MCF 10A (cell line): ENCODE measurements at regions not wholly inside any gene's neighbourhood (a gene's known extent, or its start where the extent isn't known, plus 50 kb on each side); places are given as distances from the start of the nearest gene placed in this dataset.

Experiments used
- BruUV-seq: library from RNA; stranded (reverse); fragments of 400-500 nt; replicated peaks from 2 replicates; lab custom pipeline; 2021; lab: Mats Ljungman, UMichigan
- CTCF ChIA-PET: fragments of 300-600 bp; sonication (Branson Sonifier 250); formaldehyde crosslinking; extraction: SDS; loops from one replicate; lab custom pipeline; 2021; ENCODE audit warnings: antibody characterized with exemption, inconsistent platforms; lab: Yijun Ruan, JAX
- POLR2A ChIA-PET: fragments of 300-600, 350-650 bp; sonication (Branson Sonifier 250); formaldehyde crosslinking; extraction: SDS; loops from one replicate; lab custom pipeline; 2020; ENCODE audit warnings: antibody characterized with exemption, inconsistent platforms; lab: Yijun Ruan, JAX
- DNase-seq: peaks from one replicate; pipeline ENCODE4 v3.0.0-alpha.2; 2018; ENCODE audit not compliant: unreplicated experiment
- H3K27ac Mint-ChIP-seq: one replicate; pipeline ENCODE4 v1.8.0; 2022; ENCODE audit warnings: mild to moderate bottlenecking, low read depth, mixed read lengths; ENCODE audit not compliant: unreplicated experiment
- H3K27me3 Mint-ChIP-seq: one replicate; pipeline ENCODE4 v1.8.0; 2022; ENCODE audit warnings: mixed read lengths; ENCODE audit not compliant: insufficient read depth, unreplicated experiment
- H3K36me3 Mint-ChIP-seq: one replicate; pipeline ENCODE4 v1.8.0; 2022; ENCODE audit warnings: mild to moderate bottlenecking, moderate library complexity, mixed read lengths; ENCODE audit not compliant: insufficient read depth, unreplicated experiment
- H3K4me1 Mint-ChIP-seq: one replicate; pipeline ENCODE4 v1.8.0; 2022; ENCODE audit warnings: mixed read lengths; ENCODE audit not compliant: insufficient read depth, unreplicated experiment
- H3K4me3 Mint-ChIP-seq: one replicate; pipeline ENCODE4 v1.8.0; 2022; ENCODE audit warnings: mild to moderate bottlenecking, moderate library complexity, mixed read lengths; ENCODE audit not compliant: unreplicated experiment
- H3K9me3 Mint-ChIP-seq: one replicate; pipeline ENCODE4 v1.8.0; 2022; ENCODE audit warnings: mixed read lengths; ENCODE audit not compliant: unreplicated experiment
- intact Hi-C: fragments of 100-400 bp; cut with micrococcal nuclease; formaldehyde crosslinking; loops from 2 replicates; pipeline ENCODE4 v1.14.1; 2022
- TF ChIP-seq, protein P1 (sequence below): fragments of 200-600 bp; IDR thresholded peaks from one replicate; pipeline ENCODE4 v1.8.0; 2022; ENCODE audit warnings: antibody characterized with exemption, mild to moderate bottlenecking; ENCODE audit not compliant: unreplicated experiment

DNA sequence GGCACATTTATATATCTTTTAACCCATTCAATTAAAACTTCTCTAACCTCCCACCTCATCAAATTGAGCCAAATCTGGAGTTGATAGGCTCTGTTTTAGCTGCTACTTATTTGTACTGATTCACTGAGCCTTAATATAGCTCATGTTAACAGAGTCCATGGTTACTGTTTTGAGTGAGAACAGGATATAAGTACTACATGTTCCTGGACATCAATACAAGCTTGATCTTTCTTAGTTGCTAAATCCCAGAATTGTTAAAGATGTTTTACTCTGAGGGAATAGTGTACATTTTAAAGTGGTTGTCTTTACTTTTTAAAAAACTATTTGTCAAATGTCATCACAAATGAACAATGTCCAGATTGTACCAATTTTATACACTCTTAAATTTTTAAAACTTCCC lies 157.7 kb downstream of the RPRM start:
- intact Hi-C loops, result no loop called here
- H3K9me3 Mint-ChIP-seq, result no peaks in the 10 kb centered on the region
- ChIA-PET CTCF (interaction anchor here (0.7 kb wide), 1 partner anchor 133 kb away, joined by 3 read pairs; no protein-coding TSS in a partner anchor), POLR2A (no interaction called here)
- H3K4me1 Mint-ChIP-seq, result no peaks in the 10 kb centered on the region
- H3K27me3 Mint-ChIP-seq, result no peaks in the 10 kb centered on the region
- BruUV-seq, result no TSS peak
- no peaks in the 10 kb centered on the region for H3K36me3 Mint-ChIP-seq
- no peak overlapping the region for H3K27ac Mint-ChIP-seq
- TF ChIP-seq, protein P1, sequence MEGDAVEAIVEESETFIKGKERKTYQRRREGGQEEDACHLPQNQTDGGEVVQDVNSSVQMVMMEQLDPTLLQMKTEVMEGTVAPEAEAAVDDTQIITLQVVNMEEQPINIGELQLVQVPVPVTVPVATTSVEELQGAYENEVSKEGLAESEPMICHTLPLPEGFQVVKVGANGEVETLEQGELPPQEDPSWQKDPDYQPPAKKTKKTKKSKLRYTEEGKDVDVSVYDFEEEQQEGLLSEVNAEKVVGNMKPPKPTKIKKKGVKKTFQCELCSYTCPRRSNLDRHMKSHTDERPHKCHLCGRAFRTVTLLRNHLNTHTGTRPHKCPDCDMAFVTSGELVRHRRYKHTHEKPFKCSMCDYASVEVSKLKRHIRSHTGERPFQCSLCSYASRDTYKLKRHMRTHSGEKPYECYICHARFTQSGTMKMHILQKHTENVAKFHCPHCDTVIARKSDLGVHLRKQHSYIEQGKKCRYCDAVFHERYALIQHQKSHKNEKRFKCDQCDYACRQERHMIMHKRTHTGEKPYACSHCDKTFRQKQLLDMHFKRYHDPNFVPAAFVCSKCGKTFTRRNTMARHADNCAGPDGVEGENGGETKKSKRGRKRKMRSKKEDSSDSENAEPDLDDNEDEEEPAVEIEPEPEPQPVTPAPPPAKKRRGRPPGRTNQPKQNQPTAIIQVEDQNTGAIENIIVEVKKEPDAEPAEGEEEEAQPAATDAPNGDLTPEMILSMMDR, result no peak
- no peak overlapping the region for H3K4me3 Mint-ChIP-seq
- DNase-seq, result no peak

DNA sequence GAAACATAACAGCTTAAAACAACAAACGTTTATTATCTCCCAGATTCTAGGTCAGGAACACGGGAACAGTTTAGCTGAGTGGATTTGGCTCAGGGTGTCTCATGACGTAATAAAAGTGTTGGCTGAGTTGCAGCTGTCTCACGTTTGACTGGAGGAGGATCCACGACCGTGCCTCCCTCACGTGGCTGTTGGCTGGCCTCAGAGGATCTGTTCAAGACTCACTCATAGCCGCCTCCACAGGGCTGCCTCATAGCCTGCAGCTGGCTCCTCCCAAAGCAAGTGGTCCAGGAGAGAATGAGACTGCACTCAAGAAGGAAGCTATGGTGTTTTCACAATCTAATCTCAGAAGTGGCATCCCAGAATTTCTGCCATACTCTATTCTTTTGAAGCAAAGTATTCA lies 167.1 kb downstream of the RPRM start:
- no TSS peak for BruUV-seq
- TF ChIP-seq, protein P1, result no peak
- Mint-ChIP-seq H3K9me3 (no peaks in the 10 kb centered on the region), H3K27me3 (no peaks in the 10 kb centered on the region), H3K27ac (no peak overlapping the region), H3K4me1 (no peaks in the 10 kb centered on the region), H3K36me3 (no peaks in the 10 kb centered on the region), H3K4me3 (no peak overlapping the region)
- DNase-seq, result peak; percentile 8
- ChIA-PET CTCF (interaction anchor here (0.6 to 1.2 kb wide), 3 partner anchors 21 to 184 kb away, joined by 3 to 6 read pairs (median 3); no protein-coding TSS in a partner anchor), POLR2A (interaction anchor here (0.6 kb wide), 1 partner anchor 1211 kb away, joined by 3 read pairs; no protein-coding TSS in a partner anchor)
- intact Hi-C loops, result no loop called here

DNA sequence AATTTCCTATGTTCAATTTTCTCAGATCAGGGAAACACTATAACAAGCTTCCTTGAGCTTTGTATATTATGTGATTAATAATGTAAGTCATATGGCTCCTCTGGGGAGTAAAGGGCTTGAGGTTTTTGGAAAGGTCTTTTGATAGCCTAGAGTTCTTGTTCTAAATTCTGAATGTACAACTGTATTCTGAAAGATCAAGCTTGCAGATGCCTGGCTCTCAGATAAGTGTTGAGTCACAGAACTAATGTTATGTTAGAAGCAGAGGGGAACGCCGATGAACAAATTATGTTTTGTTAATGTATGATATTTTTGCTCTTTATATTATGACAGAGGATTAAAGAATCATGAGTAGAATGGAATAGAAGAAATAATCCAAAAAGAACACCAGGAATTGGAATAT lies 170.1 kb downstream of the RPRM start:
- Mint-ChIP-seq H3K9me3 (no peaks in the 10 kb centered on the region), H3K27me3 (no peaks in the 10 kb centered on the region), H3K4me1 (no peaks in the 10 kb centered on the region), H3K36me3 (no peaks in the 10 kb centered on the region), H3K27ac (no peak overlapping the region), H3K4me3 (no peak overlapping the region)
- TF ChIP-seq, protein P1, result no peak
- POLR2A ChIA-PET, result no interaction called here
- DNase-seq, result no peak
- CTCF ChIA-PET, result interaction anchor here (0.6 kb wide), 1 partner anchor 562 kb away, joined by 3 read pairs; no protein-coding TSS in a partner anchor
- BruUV-seq, result no TSS peak
- intact Hi-C loops, result no loop called here

DNA sequence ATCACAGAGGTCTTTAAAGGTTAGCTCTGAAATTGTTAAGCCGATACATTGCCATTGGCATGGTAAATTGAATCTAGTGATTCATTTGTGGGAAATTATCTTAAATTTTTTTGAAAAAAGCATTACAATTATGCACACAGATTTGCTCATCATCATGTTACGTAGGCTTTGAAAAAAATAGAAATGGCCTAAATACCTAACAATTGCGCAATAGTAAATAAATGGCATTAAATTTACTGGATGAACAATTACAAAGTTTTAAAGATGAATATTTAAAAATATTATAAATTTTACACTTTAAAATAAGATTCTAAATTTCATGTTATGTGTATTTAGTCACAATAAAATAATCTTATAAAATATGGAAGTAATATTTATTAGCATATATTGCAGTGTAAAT lies 171.3 kb downstream of the RPRM start:
- Mint-ChIP-seq H3K36me3 (no peaks in the 10 kb centered on the region), H3K4me1 (no peaks in the 10 kb centered on the region), H3K27me3 (no peaks in the 10 kb centered on the region), H3K27ac (no peak overlapping the region), H3K4me3 (no peak overlapping the region), H3K9me3 (no peaks in the 10 kb centered on the region)
- no TSS peak for BruUV-seq
- no peak for DNase-seq
- ChIA-PET CTCF (interaction anchor here (0.7 kb wide), 1 partner anchor 240 kb away, joined by 4 read pairs; no protein-coding TSS in a partner anchor), POLR2A (no interaction called here)
- TF ChIP-seq, protein P1, result no peak
- intact Hi-C loops, result no loop called here
